ENCODE measurements at regions not wholly inside any gene's neighbourhood (a gene's known extent, or its start where the extent isn't known, plus 50 kb on each side); places are given as distances from the start of the nearest gene placed in this dataset.
"Not testable (repeated sequence)": the region's sequence is repeated elsewhere in the genome, so short reads cannot be mapped to it uniquely, and the experiment has no call there.

GRCh38 chrX:96538104-96538725 lies 146.4 kb upstream of the DIAPH2 start:
- no peak for TF ChIP-seq EZH2 (IDR thresholded peaks at IDR 0.05; ENCODE audit: borderline replicate concordance, low read depth, low read length, severe bottlenecking)
- TF ChIP-seq, protein P1, sequence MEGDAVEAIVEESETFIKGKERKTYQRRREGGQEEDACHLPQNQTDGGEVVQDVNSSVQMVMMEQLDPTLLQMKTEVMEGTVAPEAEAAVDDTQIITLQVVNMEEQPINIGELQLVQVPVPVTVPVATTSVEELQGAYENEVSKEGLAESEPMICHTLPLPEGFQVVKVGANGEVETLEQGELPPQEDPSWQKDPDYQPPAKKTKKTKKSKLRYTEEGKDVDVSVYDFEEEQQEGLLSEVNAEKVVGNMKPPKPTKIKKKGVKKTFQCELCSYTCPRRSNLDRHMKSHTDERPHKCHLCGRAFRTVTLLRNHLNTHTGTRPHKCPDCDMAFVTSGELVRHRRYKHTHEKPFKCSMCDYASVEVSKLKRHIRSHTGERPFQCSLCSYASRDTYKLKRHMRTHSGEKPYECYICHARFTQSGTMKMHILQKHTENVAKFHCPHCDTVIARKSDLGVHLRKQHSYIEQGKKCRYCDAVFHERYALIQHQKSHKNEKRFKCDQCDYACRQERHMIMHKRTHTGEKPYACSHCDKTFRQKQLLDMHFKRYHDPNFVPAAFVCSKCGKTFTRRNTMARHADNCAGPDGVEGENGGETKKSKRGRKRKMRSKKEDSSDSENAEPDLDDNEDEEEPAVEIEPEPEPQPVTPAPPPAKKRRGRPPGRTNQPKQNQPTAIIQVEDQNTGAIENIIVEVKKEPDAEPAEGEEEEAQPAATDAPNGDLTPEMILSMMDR (IDR thresholded peaks at IDR 0.05; ENCODE audit: borderline replicate concordance, extremely low read depth, low read length, poor library complexity, severe bottlenecking), result no peak
- no peak for DNase-seq
- Histone ChIP-seq H3K27ac (ENCODE audit: low read length) (no peak overlapping the region), H3K79me2 (ENCODE audit: insufficient read depth, low read length) (no peaks in the 10 kb centered on the region), H3K4me1 (ENCODE audit: insufficient read depth, low read length) (no peaks in the 10 kb centered on the region), H3K4me2 (ENCODE audit: insufficient read depth, low read length) (no peak overlapping the region), H4K20me1 (ENCODE audit: insufficient read depth, low read length) (no peaks in the 10 kb centered on the region), H3K36me3 (ENCODE audit: insufficient read depth, low read length) (no peaks in the 10 kb centered on the region), H2AFZ (ENCODE audit: low read depth, low read length) (no peak overlapping the region), H3K9ac (ENCODE audit: low read depth, low read length) (no peak overlapping the region), H3K9me3 (ENCODE audit: insufficient read depth, low read length, severe bottlenecking) (no peaks in the 10 kb centered on the region), H3K27me3 (ENCODE audit: insufficient read depth, low read length, poor library complexity) (no peaks in the 10 kb centered on the region), H3K4me3 (ENCODE audit: low read depth in 1 of 2, low read length in 2 of 2) (no peak overlapping the region)
- ATAC-seq (ENCODE audit: insufficient read depth, low read depth), result no peak

GRCh38 chrX:96540111-96540631 lies 144.5 kb upstream of the DIAPH2 start:
- ATAC-seq (ENCODE audit: insufficient read depth, low read depth) (no peak), DNase-seq (no peak)
- Histone ChIP-seq H3K9ac (ENCODE audit: low read depth, low read length) (no peak overlapping the region), H3K4me2 (ENCODE audit: insufficient read depth, low read length) (no peak overlapping the region), H3K4me3 (ENCODE audit: low read depth in 1 of 2, low read length in 2 of 2) (no peak overlapping the region), H3K4me1 (ENCODE audit: insufficient read depth, low read length) (no peaks in the 10 kb centered on the region), H3K36me3 (ENCODE audit: insufficient read depth, low read length) (no peaks in the 10 kb centered on the region), H3K27ac (ENCODE audit: low read length) (no peak overlapping the region), H2AFZ (ENCODE audit: low read depth, low read length) (no peak overlapping the region), H3K9me3 (ENCODE audit: insufficient read depth, low read length, severe bottlenecking) (no peaks in the 10 kb centered on the region), H3K27me3 (ENCODE audit: insufficient read depth, low read length, poor library complexity) (no peaks in the 10 kb centered on the region), H4K20me1 (ENCODE audit: insufficient read depth, low read length) (no peaks in the 10 kb centered on the region), H3K79me2 (ENCODE audit: insufficient read depth, low read length) (no peaks in the 10 kb centered on the region)
- no peak for TF ChIP-seq EZH2 (IDR thresholded peaks at IDR 0.05; ENCODE audit: borderline replicate concordance, low read depth, low read length, severe bottlenecking)
- TF ChIP-seq, protein P1 (IDR thresholded peaks at IDR 0.05; ENCODE audit: borderline replicate concordance, extremely low read depth, low read length, poor library complexity, severe bottlenecking), result no peak

DNA sequence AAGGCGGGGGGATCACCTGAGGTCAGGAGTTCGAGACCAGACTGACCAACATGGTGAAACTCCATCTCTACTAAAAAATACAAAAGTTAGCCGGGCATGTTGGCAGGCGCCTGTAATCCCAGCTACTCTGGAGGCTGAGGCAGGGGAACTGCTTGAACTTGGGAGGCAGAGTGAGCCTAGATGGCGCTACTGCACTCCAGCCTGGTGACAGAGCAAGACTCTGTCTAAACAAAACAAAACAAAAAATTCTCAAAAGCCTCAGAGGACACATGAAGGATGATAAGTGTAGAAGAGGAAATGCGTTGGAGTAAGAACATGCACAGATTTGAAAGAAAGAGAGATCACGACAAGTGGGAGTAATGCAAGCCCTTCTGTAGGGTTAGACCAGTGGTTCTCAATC lies 138.4 kb upstream of the DIAPH2 start:
- H3K79me2 ChIP-seq (ENCODE audit: insufficient read depth, low read length); H3K4me3 ChIP-seq (ENCODE audit: low read depth in 1 of 2, low read length in 2 of 2); H3K4me2 ChIP-seq (ENCODE audit: insufficient read depth, low read length); H4K20me1 ChIP-seq (ENCODE audit: insufficient read depth, low read length); H3K27me3 ChIP-seq (ENCODE audit: insufficient read depth, low read length, poor library complexity); H3K36me3 ChIP-seq (ENCODE audit: insufficient read depth, low read length); H3K9ac ChIP-seq (ENCODE audit: low read depth, low read length); DNase-seq; H3K9me3 ChIP-seq (ENCODE audit: insufficient read depth, low read length, severe bottlenecking); H2AFZ ChIP-seq (ENCODE audit: low read depth, low read length); ATAC-seq (ENCODE audit: insufficient read depth, low read depth); H3K4me1 ChIP-seq (ENCODE audit: insufficient read depth, low read length); H3K27ac ChIP-seq (ENCODE audit: low read length): not testable (repeated sequence)

GRCh38 chrX:96551322-96551872 lies 133.2 kb upstream of the DIAPH2 start:
- Histone ChIP-seq H3K9me3 (ENCODE audit: insufficient read depth, low read length, severe bottlenecking) (no peaks in the 10 kb centered on the region), H2AFZ (ENCODE audit: low read depth, low read length) (no peak overlapping the region), H3K4me1 (ENCODE audit: insufficient read depth, low read length) (no peaks in the 10 kb centered on the region), H3K36me3 (ENCODE audit: insufficient read depth, low read length) (no peaks in the 10 kb centered on the region), H3K4me3 (ENCODE audit: low read depth in 1 of 2, low read length in 2 of 2) (no peak overlapping the region), H4K20me1 (ENCODE audit: insufficient read depth, low read length) (no peaks in the 10 kb centered on the region), H3K4me2 (ENCODE audit: insufficient read depth, low read length) (no peak overlapping the region), H3K27ac (ENCODE audit: low read length) (no peak overlapping the region), H3K9ac (ENCODE audit: low read depth, low read length) (no peak overlapping the region), H3K27me3 (ENCODE audit: insufficient read depth, low read length, poor library complexity) (no peaks in the 10 kb centered on the region), H3K79me2 (ENCODE audit: insufficient read depth, low read length) (no peaks in the 10 kb centered on the region)
- TF ChIP-seq, protein P1 (IDR thresholded peaks at IDR 0.05; ENCODE audit: borderline replicate concordance, extremely low read depth, low read length, poor library complexity, severe bottlenecking), result no peak
- TF ChIP-seq EZH2 (IDR thresholded peaks at IDR 0.05; ENCODE audit: borderline replicate concordance, low read depth, low read length, severe bottlenecking), result no peak
- no peak for DNase-seq
- no peak for ATAC-seq (ENCODE audit: insufficient read depth, low read depth)
